ENCODE measurements at regions not wholly inside any gene's neighbourhood (a gene's known extent, or its start where the extent isn't known, plus 50 kb on each side); places are given as distances from the start of the nearest gene placed in this dataset.

DNA sequence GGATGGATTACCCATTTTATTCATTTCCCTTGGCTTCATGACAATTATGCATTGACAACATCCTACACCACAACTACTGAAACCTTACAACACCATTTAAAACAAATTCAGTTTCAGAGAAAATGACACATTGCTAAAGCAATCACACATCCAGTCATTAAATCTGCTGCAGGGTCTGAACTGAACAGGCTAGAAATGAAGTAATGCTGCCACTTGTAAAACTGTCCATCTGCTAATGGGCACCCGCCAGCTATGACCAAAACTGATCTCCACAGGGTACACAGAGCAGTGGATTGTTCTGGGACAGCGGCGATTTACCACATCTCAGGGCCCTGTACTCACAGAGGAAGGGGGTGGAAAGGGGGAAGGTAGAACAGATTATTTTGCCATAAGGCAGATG is 172.9 kb upstream of the FBXL4 start:
- no peak for DNase-seq (ENCODE audit: extremely low read depth in 1 of 4, low spot score in 3 of 4)
- Histone ChIP-seq H3K27me3 (ENCODE audit: control insufficient read depth in 2 of 2, insufficient read depth in 2 of 2, low read length in 2 of 2) (no peaks in the 10 kb centered on the region), H2AFZ (ENCODE audit: low read depth, low read length) (no peak overlapping the region), H3K79me2 (ENCODE audit: control insufficient read depth, insufficient read depth, low read length) (no peaks in the 10 kb centered on the region), H3K4me3 (no peak overlapping the region), H3K27ac (ENCODE audit: extremely low read depth, low read depth, low read length) (no peak overlapping the region), H3K9me3 (replicated peaks; ENCODE audit: control insufficient read depth, insufficient read depth, low read depth, low read length) (no peaks in the 10 kb centered on the region), H3K9me1 (ENCODE audit: control insufficient read depth, insufficient read depth, low read length) (no peaks in the 10 kb centered on the region), H3K4me1 (replicated peaks in 1 of 2; ENCODE audit: control insufficient read depth in 2 of 2, insufficient read depth in 2 of 2, low read length in 2 of 2) (no peaks in the 10 kb centered on the region), H3K36me3 (ENCODE audit: control insufficient read depth, insufficient read depth, low read length) (no peaks in the 10 kb centered on the region), H4K20me1 (replicated peaks; ENCODE audit: control insufficient read depth, insufficient read depth, low read length) (no peaks in the 10 kb centered on the region), H3K9ac (ENCODE audit: insufficient read depth in 1 of 2, low read depth in 2 of 2, low read length in 2 of 2) (no peak overlapping the region), H3K4me2 (ENCODE audit: insufficient read depth, low read length) (no peak overlapping the region)
- no TSS peak for BruUV-seq (replicated peaks)
- intact Hi-C loops (cut with micrococcal nuclease): no loop called here
- POLR2A ChIA-PET: no interaction called here
- TF ChIP-seq ETV1 (tag; conservative IDR thresholded peaks at IDR 0.05; ENCODE audit: low read depth): no peak
- no peak for TF ChIP-seq NR2C1 (IDR thresholded peaks at IDR 0.05)
- TF ChIP-seq NR2C1 (tag; IDR thresholded peaks at IDR 0.05): no peak
- TF ChIP-seq ZNF354B (CRISPR knock-in tag; IDR thresholded peaks at IDR 0.05): no peak
- FAIRE-seq: no peak
- in situ Hi-C loops (cut with MboI): no loop called here
- CTCF ChIA-PET (ENCODE audit: low intra/inter-chr PET ratio): no interaction called here
- ATAC-seq: no peak
- WGBS (ENCODE audit: insufficient coverage, low coverage, missing lambda C conversion rate): 0% methylated on average over 3 of the region's 3 CpGs

DNA sequence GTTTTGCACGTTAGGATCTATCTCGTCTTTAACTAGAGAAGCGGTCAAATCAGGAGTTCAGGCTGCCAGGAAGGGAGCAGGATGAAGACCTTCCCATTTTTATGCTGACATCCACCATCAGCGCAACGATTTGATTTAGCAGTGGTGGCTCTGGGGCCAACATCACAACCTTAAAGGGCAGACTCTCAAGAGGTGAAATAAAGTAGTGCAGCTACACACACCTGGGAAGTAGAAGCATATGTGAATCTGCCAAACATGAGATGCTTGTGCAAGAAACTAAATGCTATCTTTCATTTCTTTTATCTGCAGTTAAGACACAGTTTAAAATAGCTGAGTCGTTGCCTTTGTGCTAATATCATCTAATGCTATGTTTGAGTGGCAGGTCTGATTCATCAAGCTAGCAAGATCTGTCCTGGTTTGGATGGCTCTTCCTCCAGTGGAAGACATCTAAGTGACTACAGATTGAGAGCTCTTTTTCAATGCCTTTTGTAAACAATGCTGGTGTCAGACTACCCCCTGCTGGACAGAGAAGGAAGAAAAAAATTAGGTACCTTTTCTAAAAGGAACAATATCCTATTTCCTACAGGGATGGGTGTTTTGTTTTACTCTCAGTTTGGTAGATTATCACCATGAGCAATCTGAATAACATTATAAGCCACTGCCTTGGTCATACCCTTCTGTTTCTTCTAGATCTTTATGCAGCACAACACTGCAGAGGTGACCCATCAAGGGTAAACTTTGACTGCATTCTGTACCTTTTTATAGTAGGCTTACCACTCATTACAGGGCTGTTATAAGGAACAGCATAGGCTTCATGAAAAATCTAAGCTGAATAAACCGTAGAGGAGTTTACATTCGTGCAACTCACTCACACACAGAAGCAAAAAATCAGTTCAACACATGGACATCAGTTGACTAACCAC is 171.6 kb upstream of the FBXL4 start:
- in situ Hi-C loops (cut with MboI) (no loop called here), intact Hi-C loops (cut with micrococcal nuclease) (loop anchor here (2.0 to 10.0 kb wide), 4 partner anchors 272 to 1725 kb away; no protein-coding TSS in a partner anchor)
- Histone ChIP-seq H3K9me1 (ENCODE audit: control insufficient read depth, insufficient read depth, low read length) (no peaks in the 10 kb centered on the region), H3K79me2 (ENCODE audit: control insufficient read depth, insufficient read depth, low read length) (no peaks in the 10 kb centered on the region), H3K9ac (ENCODE audit: insufficient read depth in 1 of 2, low read depth in 2 of 2, low read length in 2 of 2) (no peak overlapping the region), H3K4me1 (replicated peaks in 1 of 2; ENCODE audit: control insufficient read depth in 2 of 2, insufficient read depth in 2 of 2, low read length in 2 of 2) (no peaks in the 10 kb centered on the region), H3K4me2 (ENCODE audit: insufficient read depth, low read length) (no peak overlapping the region), H3K9me3 (replicated peaks; ENCODE audit: control insufficient read depth, insufficient read depth, low read depth, low read length) (no peaks in the 10 kb centered on the region), H2AFZ (ENCODE audit: low read depth, low read length) (no peak overlapping the region), H3K27me3 (ENCODE audit: control insufficient read depth in 2 of 2, insufficient read depth in 2 of 2, low read length in 2 of 2) (no peaks in the 10 kb centered on the region), H4K20me1 (replicated peaks; ENCODE audit: control insufficient read depth, insufficient read depth, low read length) (no peaks in the 10 kb centered on the region), H3K4me3 (no peak overlapping the region), H3K27ac (ENCODE audit: extremely low read depth, low read depth, low read length) (no peak overlapping the region), H3K36me3 (ENCODE audit: control insufficient read depth, insufficient read depth, low read length) (no peaks in the 10 kb centered on the region)
- no TSS peak for BruUV-seq (replicated peaks)
- WGBS (ENCODE audit: insufficient coverage, low coverage, missing lambda C conversion rate): under 1% methylated on average over 8 of the region's 8 CpGs
- POLR2A ChIA-PET: interaction anchor here (0.6 kb wide), 1 partner anchor 132 kb away, joined by 3 read pairs; no protein-coding TSS in a partner anchor
- ATAC-seq: peak; percentile 59; the same call in 2 of the 3 replicates
- CTCF ChIA-PET (ENCODE audit: low intra/inter-chr PET ratio): interaction anchor here (0.6 to 0.8 kb wide), 3 partner anchors 350 to 1933 kb away, joined by 3 to 5 read pairs (median 3); no protein-coding TSS in a partner anchor
- DNase-seq (ENCODE audit: extremely low read depth in 1 of 4, low spot score in 3 of 4): peak; percentile 30 to 53 (median 40)
- peak; percentile 75 for FAIRE-seq
- TF ChIP-seq, protein P1, sequence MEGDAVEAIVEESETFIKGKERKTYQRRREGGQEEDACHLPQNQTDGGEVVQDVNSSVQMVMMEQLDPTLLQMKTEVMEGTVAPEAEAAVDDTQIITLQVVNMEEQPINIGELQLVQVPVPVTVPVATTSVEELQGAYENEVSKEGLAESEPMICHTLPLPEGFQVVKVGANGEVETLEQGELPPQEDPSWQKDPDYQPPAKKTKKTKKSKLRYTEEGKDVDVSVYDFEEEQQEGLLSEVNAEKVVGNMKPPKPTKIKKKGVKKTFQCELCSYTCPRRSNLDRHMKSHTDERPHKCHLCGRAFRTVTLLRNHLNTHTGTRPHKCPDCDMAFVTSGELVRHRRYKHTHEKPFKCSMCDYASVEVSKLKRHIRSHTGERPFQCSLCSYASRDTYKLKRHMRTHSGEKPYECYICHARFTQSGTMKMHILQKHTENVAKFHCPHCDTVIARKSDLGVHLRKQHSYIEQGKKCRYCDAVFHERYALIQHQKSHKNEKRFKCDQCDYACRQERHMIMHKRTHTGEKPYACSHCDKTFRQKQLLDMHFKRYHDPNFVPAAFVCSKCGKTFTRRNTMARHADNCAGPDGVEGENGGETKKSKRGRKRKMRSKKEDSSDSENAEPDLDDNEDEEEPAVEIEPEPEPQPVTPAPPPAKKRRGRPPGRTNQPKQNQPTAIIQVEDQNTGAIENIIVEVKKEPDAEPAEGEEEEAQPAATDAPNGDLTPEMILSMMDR (IDR thresholded peaks at IDR 0.05 in 2 of 3, conservative IDR thresholded peaks at IDR 0.05 in 1 of 3; ENCODE audit: insufficient read depth in 2 of 3, low read depth in 1 of 3, low read length in 3 of 3): peak; percentile 51 to 75 (median 64); a peak in 5 of 6 replicates
- TF ChIP-seq JUNB (CRISPR knock-in tag; conservative IDR thresholded peaks at IDR 0.05) (no peak), FOXA1 (IDR thresholded peaks at IDR 0.05; ENCODE audit: borderline replicate concordance) (no peak), ZNF444 (CRISPR knock-in tag; IDR thresholded peaks at IDR 0.05) (no peak)
- TF ChIP-seq, protein P2, sequence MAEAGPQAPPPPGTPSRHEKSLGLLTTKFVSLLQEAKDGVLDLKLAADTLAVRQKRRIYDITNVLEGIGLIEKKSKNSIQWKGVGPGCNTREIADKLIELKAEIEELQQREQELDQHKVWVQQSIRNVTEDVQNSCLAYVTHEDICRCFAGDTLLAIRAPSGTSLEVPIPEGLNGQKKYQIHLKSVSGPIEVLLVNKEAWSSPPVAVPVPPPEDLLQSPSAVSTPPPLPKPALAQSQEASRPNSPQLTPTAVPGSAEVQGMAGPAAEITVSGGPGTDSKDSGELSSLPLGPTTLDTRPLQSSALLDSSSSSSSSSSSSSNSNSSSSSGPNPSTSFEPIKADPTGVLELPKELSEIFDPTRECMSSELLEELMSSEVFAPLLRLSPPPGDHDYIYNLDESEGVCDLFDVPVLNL (CRISPR knock-in tag; IDR thresholded peaks at IDR 0.05; ENCODE audit: low read depth): no peak
- TF ChIP-seq, protein P3, sequence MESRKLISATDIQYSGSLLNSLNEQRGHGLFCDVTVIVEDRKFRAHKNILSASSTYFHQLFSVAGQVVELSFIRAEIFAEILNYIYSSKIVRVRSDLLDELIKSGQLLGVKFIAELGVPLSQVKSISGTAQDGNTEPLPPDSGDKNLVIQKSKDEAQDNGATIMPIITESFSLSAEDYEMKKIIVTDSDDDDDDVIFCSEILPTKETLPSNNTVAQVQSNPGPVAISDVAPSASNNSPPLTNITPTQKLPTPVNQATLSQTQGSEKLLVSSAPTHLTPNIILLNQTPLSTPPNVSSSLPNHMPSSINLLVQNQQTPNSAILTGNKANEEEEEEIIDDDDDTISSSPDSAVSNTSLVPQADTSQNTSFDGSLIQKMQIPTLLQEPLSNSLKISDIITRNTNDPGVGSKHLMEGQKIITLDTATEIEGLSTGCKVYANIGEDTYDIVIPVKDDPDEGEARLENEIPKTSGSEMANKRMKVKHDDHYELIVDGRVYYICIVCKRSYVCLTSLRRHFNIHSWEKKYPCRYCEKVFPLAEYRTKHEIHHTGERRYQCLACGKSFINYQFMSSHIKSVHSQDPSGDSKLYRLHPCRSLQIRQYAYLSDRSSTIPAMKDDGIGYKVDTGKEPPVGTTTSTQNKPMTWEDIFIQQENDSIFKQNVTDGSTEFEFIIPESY (CRISPR knock-in tag; IDR thresholded peaks at IDR 0.05): no peak

Data from K562 (cell line).